Thyroid gland (tissue), 4 donors: ENCODE measurements at regions not wholly inside any gene's neighbourhood (a gene's known extent, or its start where the extent isn't known, plus 50 kb on each side); places are given as distances from the start of the nearest gene placed in this dataset.
"Not testable (repeated sequence)": the region's sequence is repeated elsewhere in the genome, so short reads cannot be mapped to it uniquely, and the experiment has no call there.

Experiments
- DNase-seq, 2 donors: peaks; one replicate each; pipeline ENCODE4 v3.0.0-alpha.2; 2019
- H3K27ac ChIP-seq, 3 donors: fragments of 200-600 bp; sonication (generic); 1 replicate in 2 of 3; 2 replicates in 1 of 3; pipeline ENCODE4 v1.5.1; 2016 to 2019; ENCODE audit warnings: mild to moderate bottlenecking in 1 of 3, moderate library complexity in 1 of 3
- H3K27me3 ChIP-seq: fragments of 200-600 bp; sonication (generic); one replicate; pipeline ENCODE4 v1.5.1; 2019
- H3K36me3 ChIP-seq, 2 donors: fragments of 200-600 bp; sonication (generic); one replicate each; pipeline ENCODE4 v1.5.1; 2016 to 2019
- H3K4me1 ChIP-seq, 2 donors: fragments of 200-600 bp; sonication (generic); one replicate each; pipeline ENCODE4 v1.5.1; 2017 to 2019
- H3K4me3 ChIP-seq, 3 donors: fragments of 200-600 bp; sonication (generic); replicated peaks in 1 of 3; 1 replicate in 2 of 3; 2 replicates in 1 of 3; pipeline ENCODE4 v1.5.1; 2016; ENCODE audit warnings: mild to moderate bottlenecking in 1 of 3
- H3K9me3 ChIP-seq: fragments of 200-600 bp; sonication (generic); one replicate; pipeline ENCODE4 v1.5.1; 2017
- POLR2A ChIP-seq, 2 donors: fragments of 450-650 bp; IDR thresholded peaks; one replicate each; pipeline ENCODE4 v1.6.1; 2017; ENCODE audit warnings: antibody characterized with exemption in 2 of 2, mild to moderate bottlenecking in 2 of 2, moderate library complexity in 1 of 2
- WGBS, 2 donors: methylation state at CpG; one replicate each; pipeline ENCODE4 v1.1.5; 2017; 5-methylcytosine and 5-hydroxymethylcytosine counted together
- intact Hi-C: fragments of 100-400 bp; cut with DNase I; formaldehyde crosslinking; loops from one replicate; pipeline ENCODE4 v1.15.1; 2023
- TF ChIP-seq, protein P1 (sequence below), 6 experiments: fragments of 200-600 bp in 3 of 6; fragments of 450-650 bp in 3 of 6; sonication (generic) in 3 of 6; IDR thresholded peaks; one replicate each; pipeline ENCODE4 v1.5.1; 2016 to 2019; ENCODE audit warnings: antibody characterized with exemption in 6 of 6, mild to moderate bottlenecking in 2 of 6, inconsistent platforms in 1 of 6, moderate library complexity in 1 of 6

DNA sequence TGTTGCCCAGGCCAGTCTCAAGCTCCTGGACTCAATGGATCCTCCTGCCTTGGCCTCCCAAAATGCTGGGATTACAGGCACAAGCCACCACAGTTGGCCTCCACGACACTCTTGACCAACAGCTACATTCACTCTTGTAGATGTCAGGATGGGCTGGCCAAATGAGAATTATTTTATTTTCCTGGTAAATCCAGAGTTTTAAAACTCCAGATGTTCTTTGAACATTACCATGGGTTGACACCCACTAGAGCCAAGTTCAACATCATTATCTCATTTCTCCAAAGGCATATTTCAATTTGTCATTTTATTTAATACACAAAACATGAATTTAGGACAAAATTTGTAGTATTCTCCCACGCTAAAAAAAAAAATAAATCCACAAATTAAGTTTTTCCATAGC is 56.5 kb upstream of the FOXN3 start:
- intact Hi-C loops, result no loop called here
- no peak for DNase-seq
- Histone ChIP-seq H3K4me1 (peaks cover 0 to 6% of the 10 kb centered on the region in 2 donors), H3K27me3 (no peaks in the 10 kb centered on the region), H3K27ac (no peak overlapping the region), H3K4me3 (no peak overlapping the region), H3K9me3 (no peaks in the 10 kb centered on the region), H3K36me3 (no peaks in the 10 kb centered on the region)
- TF ChIP-seq, protein P1, sequence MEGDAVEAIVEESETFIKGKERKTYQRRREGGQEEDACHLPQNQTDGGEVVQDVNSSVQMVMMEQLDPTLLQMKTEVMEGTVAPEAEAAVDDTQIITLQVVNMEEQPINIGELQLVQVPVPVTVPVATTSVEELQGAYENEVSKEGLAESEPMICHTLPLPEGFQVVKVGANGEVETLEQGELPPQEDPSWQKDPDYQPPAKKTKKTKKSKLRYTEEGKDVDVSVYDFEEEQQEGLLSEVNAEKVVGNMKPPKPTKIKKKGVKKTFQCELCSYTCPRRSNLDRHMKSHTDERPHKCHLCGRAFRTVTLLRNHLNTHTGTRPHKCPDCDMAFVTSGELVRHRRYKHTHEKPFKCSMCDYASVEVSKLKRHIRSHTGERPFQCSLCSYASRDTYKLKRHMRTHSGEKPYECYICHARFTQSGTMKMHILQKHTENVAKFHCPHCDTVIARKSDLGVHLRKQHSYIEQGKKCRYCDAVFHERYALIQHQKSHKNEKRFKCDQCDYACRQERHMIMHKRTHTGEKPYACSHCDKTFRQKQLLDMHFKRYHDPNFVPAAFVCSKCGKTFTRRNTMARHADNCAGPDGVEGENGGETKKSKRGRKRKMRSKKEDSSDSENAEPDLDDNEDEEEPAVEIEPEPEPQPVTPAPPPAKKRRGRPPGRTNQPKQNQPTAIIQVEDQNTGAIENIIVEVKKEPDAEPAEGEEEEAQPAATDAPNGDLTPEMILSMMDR (IDR thresholded peaks at IDR 0.05), result no peak
- no peak for TF ChIP-seq POLR2A (IDR thresholded peaks at IDR 0.05)
- WGBS, 2 donors, result 82 to 85% methylated on average over 2 of the region's 2 CpGs

DNA sequence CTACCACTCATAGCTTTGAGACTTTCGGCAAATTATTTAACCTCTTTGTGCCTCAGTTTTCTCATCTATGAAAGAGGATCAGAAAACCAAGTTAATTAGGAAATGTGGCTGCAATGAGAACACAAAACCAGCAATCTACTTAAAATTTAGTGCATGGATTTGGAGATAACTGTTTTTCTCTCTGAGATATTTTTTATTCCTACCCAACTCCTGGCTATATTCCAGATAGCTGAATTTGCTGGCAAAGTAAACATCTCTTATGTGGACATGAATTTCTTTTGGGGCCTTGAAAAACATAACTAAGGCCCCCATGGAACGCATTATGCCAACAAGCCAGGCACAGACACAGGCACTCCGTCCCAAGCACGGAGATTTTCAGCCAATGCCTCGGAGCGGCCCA is 53.4 kb upstream of the FOXN3 start:
- intact Hi-C loops, result no loop called here
- WGBS, 2 donors, result 90 to 94% methylated on average over 6 of the region's 6 CpGs
- no peaks in the 10 kb centered on the region for H3K36me3 ChIP-seq
- no peak for DNase-seq
- H3K4me3 ChIP-seq, result no peak overlapping the region
- no peaks in the 10 kb centered on the region for H3K9me3 ChIP-seq
- H3K4me1 ChIP-seq, result peaks cover 0 to 6% of the 10 kb centered on the region in 2 donors
- TF ChIP-seq, protein P1 (IDR thresholded peaks at IDR 0.05), result no peak
- TF ChIP-seq POLR2A (IDR thresholded peaks at IDR 0.05), result no peak
- no peaks in the 10 kb centered on the region for H3K27me3 ChIP-seq
- H3K27ac ChIP-seq, result no peak overlapping the region

DNA sequence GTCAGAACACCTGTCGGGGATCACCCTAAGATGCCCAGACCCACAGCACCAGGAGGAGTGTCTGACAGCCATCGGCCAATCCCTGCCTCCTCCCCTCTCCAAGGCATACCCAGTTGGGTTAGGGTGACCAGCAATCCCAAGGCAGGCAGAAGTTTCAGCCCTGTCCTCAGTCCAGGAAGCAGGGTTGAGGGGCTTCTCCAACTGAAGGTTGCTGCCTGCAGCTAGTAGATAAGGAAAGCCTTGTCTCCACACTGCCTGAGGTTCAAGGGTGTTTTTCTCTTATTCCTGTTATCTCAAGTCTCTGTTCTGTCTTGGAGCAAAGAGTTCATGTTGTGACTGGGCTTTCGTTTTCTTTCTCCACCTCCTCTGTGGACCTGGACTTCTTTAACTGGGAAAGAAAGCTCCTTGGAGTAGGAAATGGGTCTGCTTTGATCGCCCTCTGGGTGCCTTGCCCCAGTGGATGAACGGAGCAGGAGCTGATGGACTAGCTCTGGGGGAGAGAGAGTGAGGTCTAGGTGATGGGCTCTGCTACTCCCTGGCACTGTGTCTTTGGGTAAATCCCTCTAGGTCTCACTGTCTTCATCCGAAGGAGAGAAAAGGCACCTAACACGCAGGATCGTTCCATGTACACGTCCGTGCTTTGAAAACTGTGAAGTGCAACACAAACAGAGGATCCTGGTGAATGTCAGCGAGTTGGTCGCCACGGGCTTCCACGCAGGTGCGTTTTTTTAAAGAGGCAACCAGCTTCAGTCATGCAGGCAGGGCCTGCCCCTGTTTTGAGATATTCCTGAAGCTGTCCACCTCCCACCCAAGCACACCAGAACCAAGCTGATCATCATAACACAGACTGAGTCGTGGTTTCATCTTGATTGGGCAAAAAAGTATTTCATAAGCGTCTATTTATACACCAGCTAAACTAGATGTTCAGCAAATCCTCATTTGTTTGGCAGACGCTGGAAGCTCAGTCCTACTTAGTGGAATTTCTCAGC is 52.5 kb upstream of the FOXN3 start:
- no peaks in the 10 kb centered on the region for H3K36me3 ChIP-seq
- WGBS, 2 donors, result 77 to 82% methylated on average over 17 to 18 of the region's 18 CpGs
- H3K4me3 ChIP-seq, result no peak overlapping the region
- no peaks in the 10 kb centered on the region for H3K27me3 ChIP-seq
- intact Hi-C loops, result no loop called here
- no peaks in the 10 kb centered on the region for H3K9me3 ChIP-seq
- peaks cover 0 to 6% of the 10 kb centered on the region in 2 donors for H3K4me1 ChIP-seq
- no peak for TF ChIP-seq POLR2A (IDR thresholded peaks at IDR 0.05)
- TF ChIP-seq, protein P1 (IDR thresholded peaks at IDR 0.05), result no peak
- no peak overlapping the region for H3K27ac ChIP-seq
- no peak for DNase-seq

DNA sequence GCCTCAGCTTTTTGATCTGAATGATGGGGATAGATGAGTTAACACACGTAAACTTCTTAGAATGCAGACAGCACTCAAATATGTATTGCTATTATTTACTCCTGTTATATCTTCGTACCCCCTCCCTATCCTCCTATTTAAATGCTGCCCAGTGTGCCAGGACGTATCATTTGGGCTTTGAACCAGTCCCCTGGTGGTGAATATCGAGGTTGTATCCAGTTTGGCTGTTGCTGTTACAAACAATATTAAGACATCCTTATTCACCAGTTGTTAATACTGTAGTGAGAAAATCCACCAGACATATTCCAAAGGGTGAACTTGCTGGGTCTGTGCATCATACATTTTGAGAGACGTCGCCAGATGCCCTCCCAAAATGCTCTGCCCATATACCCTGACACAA is 51.5 kb upstream of the FOXN3 start:
- Histone ChIP-seq H3K27me3 (no peaks in the 10 kb centered on the region), H3K36me3 (no peaks in the 10 kb centered on the region), H3K27ac (no peak overlapping the region), H3K4me3 (no peak overlapping the region), H3K4me1 (peaks cover 0 to 6% of the 10 kb centered on the region in 2 donors), H3K9me3 (no peaks in the 10 kb centered on the region)
- TF ChIP-seq POLR2A (IDR thresholded peaks at IDR 0.05), result no peak
- intact Hi-C loops, result no loop called here
- 94 to 97% methylated on average over 6 of the region's 6 CpGs for WGBS, 2 donors
- DNase-seq, result no peak

DNA sequence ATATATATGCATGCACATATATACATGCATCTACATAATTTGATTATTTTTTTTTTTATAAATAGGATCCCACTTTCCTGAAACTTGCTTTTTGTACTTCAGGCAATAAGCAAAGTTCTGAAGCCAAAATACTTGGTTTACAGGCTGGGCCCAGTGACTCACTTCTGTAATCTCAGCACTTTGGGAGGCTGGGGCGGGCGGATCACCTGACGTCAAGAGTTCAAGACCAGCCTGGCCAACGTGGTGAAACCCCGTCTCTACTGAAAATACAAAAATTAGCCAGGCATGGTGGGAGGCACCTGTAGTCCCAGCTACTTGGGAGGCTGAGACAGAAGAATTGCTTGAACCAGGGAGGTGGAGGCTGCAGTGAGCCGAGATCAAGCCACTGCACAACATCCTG is 51.0 kb upstream of the FOXN3 start:
- WGBS, 2 donors, result 91% methylated on average over 6 of the region's 6 CpGs
- H3K9me3 ChIP-seq, result not testable (repeated sequence)

DNA sequence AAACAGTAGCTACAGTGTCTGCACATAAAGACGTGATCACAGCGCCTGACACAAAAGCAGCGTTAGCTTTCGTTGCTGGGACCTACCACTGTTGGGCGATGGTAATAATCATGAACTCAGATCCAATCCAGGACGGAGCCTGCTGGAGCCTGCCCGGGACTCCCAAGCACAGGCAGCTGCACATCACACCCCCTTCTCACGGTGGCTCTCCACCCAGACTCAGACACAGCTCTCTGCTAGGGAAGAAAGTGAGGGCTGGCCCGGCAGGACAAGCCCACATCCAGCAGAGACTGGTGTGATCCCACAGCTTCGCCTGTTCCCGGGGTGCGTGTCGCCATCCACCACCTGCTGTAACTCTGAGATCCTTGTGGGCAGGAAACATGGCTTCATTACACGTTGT is 49.9 kb upstream of the FOXN3 start:
- intact Hi-C loops, result no loop called here
- WGBS, 2 donors, result 79 to 83% methylated on average over 14 of the region's 14 CpGs
- no peaks in the 10 kb centered on the region for H3K36me3 ChIP-seq
- H3K4me3 ChIP-seq, result no peak overlapping the region
- TF ChIP-seq, protein P1 (IDR thresholded peaks at IDR 0.05), result no peak
- no peak for TF ChIP-seq POLR2A (IDR thresholded peaks at IDR 0.05)
- H3K27ac ChIP-seq, result no peak overlapping the region
- H3K9me3 ChIP-seq, result no peaks in the 10 kb centered on the region
- peaks cover 0 to 6% of the 10 kb centered on the region in 2 donors for H3K4me1 ChIP-seq
- H3K27me3 ChIP-seq, result no peaks in the 10 kb centered on the region
- no peak for DNase-seq

More for the DNA sequence above, 51.0 kb upstream of the FOXN3 start:
- H3K36me3 ChIP-seq, H3K27me3 ChIP-seq, H3K4me1 ChIP-seq, intact Hi-C loops, H3K4me3 ChIP-seq, DNase-seq, H3K27ac ChIP-seq: not testable (repeated sequence)
